ENCODE measurements at regions not wholly inside any gene's neighbourhood (a gene's known extent, or its start where the extent isn't known, plus 50 kb on each side); places are given as distances from the start of the nearest gene placed in this dataset.

DNA sequence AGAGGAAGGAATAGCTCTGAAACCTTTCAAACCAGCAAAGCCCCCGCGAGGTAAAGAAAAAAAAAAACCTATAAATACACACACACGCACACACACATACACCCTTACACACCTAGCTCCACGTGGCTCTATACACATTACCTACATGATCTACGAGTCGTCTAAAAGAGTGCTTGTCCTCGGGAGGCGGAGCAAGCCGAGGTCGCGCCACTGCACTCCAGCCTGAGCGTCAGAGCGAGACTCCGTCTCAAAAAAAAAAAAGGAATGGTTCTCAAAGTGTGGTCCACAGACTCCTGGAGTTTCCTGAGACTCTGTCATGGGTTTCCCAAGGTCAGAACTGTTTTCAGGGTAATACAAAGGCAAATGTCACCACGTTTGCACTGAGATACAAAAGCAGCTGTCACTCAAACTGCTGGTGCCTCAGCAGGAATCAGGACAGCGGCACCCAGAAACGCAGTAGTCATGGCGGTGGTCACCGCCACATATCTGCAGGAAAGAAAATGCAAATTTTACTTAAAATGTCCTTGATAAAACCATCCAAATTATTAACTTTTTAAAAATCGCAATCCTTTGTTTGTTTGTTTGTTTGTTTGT, 130.0 kb upstream of the GPC1 start:
- Histone ChIP-seq H3K4me3 (no peak overlapping the region), H3K4me1 (no peaks in the 10 kb centered on the region), H3K36me3 (no peaks in the 10 kb centered on the region), H3K27ac (no peak overlapping the region), H3K27me3 (peaks cover 3% of the 10 kb centered on the region), H3K9me3 (no peaks in the 10 kb centered on the region)
- WGBS, result 68% methylated on average over 20 of the region's 20 CpGs
- DNase-seq (ENCODE audit: low spot score in 2 of 2), result peak in 1 of 2 donors; percentile 24
- no peak for TF ChIP-seq POLR2AphosphoS5 (IDR thresholded peaks at IDR 0.05)
- no peak for TF ChIP-seq EP300 (IDR thresholded peaks at IDR 0.05)
- TF ChIP-seq POLR2A (IDR thresholded peaks at IDR 0.05), result no peak
- TF ChIP-seq, protein P1, sequence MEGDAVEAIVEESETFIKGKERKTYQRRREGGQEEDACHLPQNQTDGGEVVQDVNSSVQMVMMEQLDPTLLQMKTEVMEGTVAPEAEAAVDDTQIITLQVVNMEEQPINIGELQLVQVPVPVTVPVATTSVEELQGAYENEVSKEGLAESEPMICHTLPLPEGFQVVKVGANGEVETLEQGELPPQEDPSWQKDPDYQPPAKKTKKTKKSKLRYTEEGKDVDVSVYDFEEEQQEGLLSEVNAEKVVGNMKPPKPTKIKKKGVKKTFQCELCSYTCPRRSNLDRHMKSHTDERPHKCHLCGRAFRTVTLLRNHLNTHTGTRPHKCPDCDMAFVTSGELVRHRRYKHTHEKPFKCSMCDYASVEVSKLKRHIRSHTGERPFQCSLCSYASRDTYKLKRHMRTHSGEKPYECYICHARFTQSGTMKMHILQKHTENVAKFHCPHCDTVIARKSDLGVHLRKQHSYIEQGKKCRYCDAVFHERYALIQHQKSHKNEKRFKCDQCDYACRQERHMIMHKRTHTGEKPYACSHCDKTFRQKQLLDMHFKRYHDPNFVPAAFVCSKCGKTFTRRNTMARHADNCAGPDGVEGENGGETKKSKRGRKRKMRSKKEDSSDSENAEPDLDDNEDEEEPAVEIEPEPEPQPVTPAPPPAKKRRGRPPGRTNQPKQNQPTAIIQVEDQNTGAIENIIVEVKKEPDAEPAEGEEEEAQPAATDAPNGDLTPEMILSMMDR (IDR thresholded peaks at IDR 0.05), result no peak

DNA sequence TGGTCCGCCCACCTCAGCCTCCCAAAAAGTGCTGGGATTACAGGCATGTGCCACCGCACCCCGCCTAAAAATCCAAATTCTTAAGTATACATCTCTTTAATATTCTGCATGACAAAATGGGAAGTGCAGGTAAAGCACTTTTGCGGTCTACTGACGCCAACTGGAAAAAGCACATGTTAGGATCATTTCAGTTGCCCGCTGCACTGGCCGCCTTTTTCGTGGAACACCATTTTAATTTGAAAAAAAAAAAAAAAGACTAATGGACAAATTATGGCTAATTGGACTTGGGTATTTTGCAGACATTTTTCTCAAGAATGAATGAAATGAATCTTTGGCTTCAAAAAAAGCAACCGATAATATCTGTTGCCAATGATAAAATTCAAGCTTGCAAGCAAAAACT, 129.3 kb upstream of the GPC1 start:
- Histone ChIP-seq H3K4me1 (no peaks in the 10 kb centered on the region), H3K4me3 (no peak overlapping the region), H3K27me3 (peaks cover 2% of the 10 kb centered on the region), H3K27ac (no peak overlapping the region), H3K9me3 (no peaks in the 10 kb centered on the region), H3K36me3 (no peaks in the 10 kb centered on the region)
- peak in 1 of 2 donors; percentile 44 for DNase-seq (ENCODE audit: low spot score in 2 of 2)
- WGBS, result 94% methylated on average over 9 of the region's 9 CpGs
- TF ChIP-seq, protein P1 (IDR thresholded peaks at IDR 0.05), result no peak
- no peak for TF ChIP-seq POLR2A (IDR thresholded peaks at IDR 0.05)
- TF ChIP-seq POLR2AphosphoS5 (IDR thresholded peaks at IDR 0.05), result no peak
- TF ChIP-seq EP300 (IDR thresholded peaks at IDR 0.05), result no peak

DNA sequence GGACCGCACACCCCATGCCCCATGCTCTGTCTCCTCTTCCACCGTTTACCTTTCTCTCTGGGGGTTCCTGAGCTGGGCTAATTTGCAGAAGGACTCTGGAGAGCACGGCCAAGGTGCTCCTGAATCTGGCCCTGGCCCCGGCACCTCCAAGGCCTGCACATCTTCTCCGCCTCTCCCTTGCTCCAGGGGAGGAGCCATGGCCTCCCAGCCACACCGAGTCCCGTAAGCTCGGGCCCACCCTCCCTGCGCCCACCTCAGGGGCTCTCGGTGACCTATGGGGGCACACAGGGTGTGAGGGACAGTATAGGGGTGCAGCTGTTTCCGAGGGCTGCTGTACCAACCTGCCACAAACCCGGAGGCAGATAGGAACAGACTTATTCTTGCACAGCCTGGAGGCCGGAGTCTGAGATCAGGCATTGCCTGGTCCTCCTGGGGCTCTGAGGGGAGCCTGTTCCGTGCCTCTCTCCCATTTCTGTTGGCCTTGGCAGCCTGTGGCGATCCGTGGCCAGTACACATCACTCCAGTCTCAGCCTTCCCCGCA, 127.3 kb upstream of the GPC1 start:
- no peak for TF ChIP-seq POLR2A (IDR thresholded peaks at IDR 0.05)
- no peak for TF ChIP-seq EP300 (IDR thresholded peaks at IDR 0.05)
- TF ChIP-seq, protein P1 (IDR thresholded peaks at IDR 0.05), result no peak
- no peak for TF ChIP-seq POLR2AphosphoS5 (IDR thresholded peaks at IDR 0.05)
- peak in 1 of 2 donors; percentile 58 for DNase-seq (ENCODE audit: low spot score in 2 of 2)
- WGBS, result 90% methylated on average over 15 of the region's 17 CpGs

DNA sequence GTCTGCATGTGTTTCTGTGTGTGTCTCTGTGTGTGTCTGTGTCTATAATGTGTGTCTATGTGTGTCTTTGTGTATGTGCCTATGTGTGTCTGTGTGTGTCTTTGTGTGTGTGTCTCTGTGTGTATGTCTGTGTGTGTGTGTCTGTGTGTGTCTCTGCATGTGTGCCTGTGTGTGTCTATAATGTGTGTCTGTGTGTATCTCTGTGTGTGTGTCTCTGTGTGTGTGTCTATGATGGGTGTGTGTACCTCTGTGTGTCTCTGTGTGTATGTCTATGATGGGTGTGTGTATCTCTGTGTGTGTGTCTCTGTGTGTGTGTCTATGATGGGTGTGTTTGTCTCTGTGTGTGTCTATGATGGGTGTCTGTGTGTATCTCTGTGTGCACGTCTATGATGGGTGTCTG, 126.2 kb upstream of the GPC1 start:
- Histone ChIP-seq H3K9me3 (no peaks in the 10 kb centered on the region), H3K4me3 (no peak overlapping the region), H3K4me1 (no peaks in the 10 kb centered on the region), H3K27me3 (no peaks in the 10 kb centered on the region), H3K27ac (no peak overlapping the region), H3K36me3 (no peaks in the 10 kb centered on the region)
- TF ChIP-seq, protein P1 (IDR thresholded peaks at IDR 0.05), result no peak
- no peak for TF ChIP-seq POLR2A (IDR thresholded peaks at IDR 0.05)
- TF ChIP-seq EP300 (IDR thresholded peaks at IDR 0.05), result no peak
- TF ChIP-seq POLR2AphosphoS5 (IDR thresholded peaks at IDR 0.05), result no peak
- DNase-seq (ENCODE audit: low spot score in 2 of 2), result no peak
- WGBS, result 43% methylated on average over 1 of the region's 1 CpG

More for the DNA sequence above, 127.3 kb upstream of the GPC1 start:
- Histone ChIP-seq H3K9me3 (no peaks in the 10 kb centered on the region), H3K27me3 (no peaks in the 10 kb centered on the region), H3K36me3 (no peaks in the 10 kb centered on the region), H3K4me3 (no peak overlapping the region), H3K27ac (no peak overlapping the region), H3K4me1 (no peaks in the 10 kb centered on the region)

DNA sequence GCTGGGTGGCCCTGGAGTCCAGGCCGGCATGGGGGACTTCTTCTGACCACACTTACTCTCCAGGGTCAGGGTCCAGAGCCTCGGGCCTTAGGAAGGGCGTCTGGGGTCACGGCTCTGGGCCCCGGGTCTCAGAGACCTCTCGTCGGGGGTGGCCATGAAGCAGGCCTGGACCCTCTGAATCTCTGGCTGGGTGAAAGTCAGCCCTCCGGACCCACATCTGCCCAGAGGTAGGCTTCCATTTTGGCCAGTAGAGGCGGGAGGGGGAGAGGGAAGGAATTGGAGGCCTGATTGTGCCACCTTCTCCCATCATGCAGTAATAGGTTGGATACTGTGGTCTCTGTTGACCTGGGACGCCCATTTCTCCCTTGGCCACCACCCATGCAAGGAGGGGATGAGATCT, 125.3 kb upstream of the GPC1 start:
- Histone ChIP-seq H3K4me1 (no peaks in the 10 kb centered on the region), H3K27me3 (no peaks in the 10 kb centered on the region), H3K4me3 (no peak overlapping the region), H3K9me3 (no peaks in the 10 kb centered on the region), H3K36me3 (no peaks in the 10 kb centered on the region), H3K27ac (no peak overlapping the region)
- DNase-seq (ENCODE audit: low spot score in 2 of 2), result peak in 1 of 2 donors; percentile 40
- TF ChIP-seq POLR2AphosphoS5 (IDR thresholded peaks at IDR 0.05), result no peak
- TF ChIP-seq POLR2A (IDR thresholded peaks at IDR 0.05), result no peak
- no peak for TF ChIP-seq EP300 (IDR thresholded peaks at IDR 0.05)
- TF ChIP-seq, protein P1 (IDR thresholded peaks at IDR 0.05), result no peak
- no CpG with 5 or more reads among the region's 10 CpGs for WGBS

Data from suprapubic skin (tissue), 4 donors.